Progenitor cell of endocrine pancreas (in vitro differentiated cells): ENCODE measurements at regions not wholly inside any gene's neighbourhood (a gene's known extent, or its start where the extent isn't known, plus 50 kb on each side); places are given as distances from the start of the nearest gene placed in this dataset.

Experiments used
- DNase-seq: peaks from one replicate; pipeline ENCODE4 v3.0.0; 2021; ENCODE audit warnings: low spot score; ENCODE audit not compliant: unreplicated experiment
- H3K27ac Mint-ChIP-seq: 2 replicates; pipeline ENCODE4 v1.8.0; 2021; ENCODE audit warnings: mild to moderate bottlenecking, moderate library complexity, mixed read lengths
- H3K27me3 Mint-ChIP-seq: 2 replicates; pipeline ENCODE4 v1.8.0; 2021; ENCODE audit warnings: mixed read lengths
- H3K36me3 Mint-ChIP-seq: 2 replicates; pipeline ENCODE4 v1.8.0; 2022; ENCODE audit warnings: mixed read lengths; ENCODE audit not compliant: insufficient read depth
- H3K4me1 Mint-ChIP-seq: 2 replicates; pipeline ENCODE4 v1.8.0; 2021; ENCODE audit warnings: low read depth, mixed read lengths
- H3K4me3 Mint-ChIP-seq: 2 replicates; pipeline ENCODE4 v1.8.0; 2021; ENCODE audit warnings: low read depth, mild to moderate bottlenecking, moderate library complexity, mixed read lengths
- H3K9me3 Mint-ChIP-seq: 2 replicates; pipeline ENCODE4 v1.8.0; 2021; ENCODE audit warnings: low read depth, mixed read lengths
- TF ChIP-seq, protein P1 (sequence below): fragments of 200-600 bp; sonication (generic); IDR thresholded peaks from one replicate; pipeline ENCODE4 v1.5.0; 2021; ENCODE audit warnings: antibody characterized with exemption, mild to moderate bottlenecking; ENCODE audit not compliant: unreplicated experiment

DNA sequence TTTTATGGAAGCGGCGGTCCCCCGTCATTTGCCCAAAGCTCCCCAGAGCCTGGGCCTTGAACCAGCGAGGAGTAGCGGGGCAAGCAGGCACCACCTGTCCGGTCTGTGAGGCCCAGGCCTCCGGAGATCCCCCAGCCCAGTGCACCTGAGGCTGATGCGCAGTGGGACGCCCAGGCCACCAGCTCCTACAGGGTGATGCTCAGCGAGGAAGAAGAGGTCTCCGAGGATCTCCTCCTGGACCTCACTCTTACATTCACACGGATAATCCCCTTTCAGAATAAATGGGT lies 220.2 kb downstream of the NDUFA10 start:
- Mint-ChIP-seq H3K4me3 (no peak overlapping the region), H3K4me1 (peaks cover 5% of the 10 kb centered on the region), H3K9me3 (peaks cover 6% of the 10 kb centered on the region), H3K36me3 (no peaks in the 10 kb centered on the region), H3K27me3 (peaks cover 34% of the 10 kb centered on the region), H3K27ac (no peak overlapping the region)
- TF ChIP-seq, protein P1, sequence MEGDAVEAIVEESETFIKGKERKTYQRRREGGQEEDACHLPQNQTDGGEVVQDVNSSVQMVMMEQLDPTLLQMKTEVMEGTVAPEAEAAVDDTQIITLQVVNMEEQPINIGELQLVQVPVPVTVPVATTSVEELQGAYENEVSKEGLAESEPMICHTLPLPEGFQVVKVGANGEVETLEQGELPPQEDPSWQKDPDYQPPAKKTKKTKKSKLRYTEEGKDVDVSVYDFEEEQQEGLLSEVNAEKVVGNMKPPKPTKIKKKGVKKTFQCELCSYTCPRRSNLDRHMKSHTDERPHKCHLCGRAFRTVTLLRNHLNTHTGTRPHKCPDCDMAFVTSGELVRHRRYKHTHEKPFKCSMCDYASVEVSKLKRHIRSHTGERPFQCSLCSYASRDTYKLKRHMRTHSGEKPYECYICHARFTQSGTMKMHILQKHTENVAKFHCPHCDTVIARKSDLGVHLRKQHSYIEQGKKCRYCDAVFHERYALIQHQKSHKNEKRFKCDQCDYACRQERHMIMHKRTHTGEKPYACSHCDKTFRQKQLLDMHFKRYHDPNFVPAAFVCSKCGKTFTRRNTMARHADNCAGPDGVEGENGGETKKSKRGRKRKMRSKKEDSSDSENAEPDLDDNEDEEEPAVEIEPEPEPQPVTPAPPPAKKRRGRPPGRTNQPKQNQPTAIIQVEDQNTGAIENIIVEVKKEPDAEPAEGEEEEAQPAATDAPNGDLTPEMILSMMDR: no peak
- no peak for DNase-seq

DNA sequence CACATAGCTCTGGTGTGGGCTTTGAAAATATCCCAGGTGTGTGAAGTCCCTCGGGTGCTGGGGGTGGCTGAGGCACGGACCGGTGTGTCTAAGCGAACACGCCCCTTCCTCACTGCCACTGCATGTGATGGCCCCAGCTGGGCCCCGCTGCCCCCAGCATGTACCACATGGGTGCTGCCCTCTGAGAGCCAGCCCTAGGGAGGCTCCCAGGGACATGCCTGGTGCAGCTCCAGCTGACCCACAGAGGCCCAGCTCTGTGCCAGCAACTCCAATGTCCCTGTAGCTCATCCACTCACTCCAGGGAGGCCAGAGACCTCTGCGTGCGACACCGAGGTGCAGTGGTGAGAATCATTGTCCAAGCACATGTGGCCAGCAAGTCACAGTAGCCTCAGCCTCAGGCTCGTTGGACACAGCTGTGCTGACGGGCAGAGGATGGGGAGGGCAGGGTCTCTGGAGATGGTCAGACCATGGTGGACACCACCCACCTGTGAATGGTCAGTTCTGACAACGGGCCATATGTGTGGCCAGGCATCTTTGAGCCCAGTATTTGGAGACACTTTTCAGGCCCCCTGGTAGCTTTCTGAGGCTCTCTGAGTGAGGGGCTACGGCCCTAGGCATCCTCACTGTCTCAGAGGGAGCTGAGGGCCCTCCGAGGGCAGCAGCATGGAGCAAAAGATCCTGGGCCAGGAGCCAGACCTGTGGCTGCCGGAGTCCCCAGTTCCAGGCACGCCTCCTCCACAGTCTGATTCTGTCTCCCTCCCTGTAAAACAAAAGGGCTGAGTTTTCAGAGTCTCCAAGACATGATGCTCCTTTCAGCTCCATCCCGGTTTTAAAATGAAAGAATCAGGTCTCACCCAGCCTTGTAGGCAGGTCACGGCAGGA lies 220.7 kb downstream of the NDUFA10 start:
- Mint-ChIP-seq H3K4me3 (no peak overlapping the region), H3K27me3 (peaks cover 31% of the 10 kb centered on the region), H3K4me1 (peaks cover 5% of the 10 kb centered on the region), H3K27ac (no peak overlapping the region), H3K9me3 (peaks cover 6% of the 10 kb centered on the region), H3K36me3 (no peaks in the 10 kb centered on the region)
- TF ChIP-seq, protein P1: no peak
- DNase-seq: no peak

DNA sequence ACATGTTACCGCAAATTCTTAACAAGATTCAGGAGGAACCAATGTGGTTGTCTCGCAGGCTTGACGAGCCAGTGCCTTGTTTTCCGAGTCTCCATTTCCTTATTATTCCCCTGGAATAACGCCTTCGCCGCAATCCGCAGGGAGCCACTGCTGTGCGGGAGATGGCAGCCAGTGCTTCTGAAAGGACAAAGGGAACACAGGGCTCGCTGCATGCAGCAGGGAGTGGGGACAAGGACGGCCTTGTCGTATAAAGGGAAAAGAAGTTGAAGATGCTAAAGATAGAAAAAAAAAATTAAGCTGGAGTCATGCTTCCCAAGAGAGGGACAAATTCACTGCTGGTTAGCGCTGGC lies 221.4 kb downstream of the NDUFA10 start:
- Mint-ChIP-seq H3K4me3 (no peak overlapping the region), H3K27ac (no peak overlapping the region), H3K4me1 (peaks cover 5% of the 10 kb centered on the region), H3K27me3 (peaks cover 29% of the 10 kb centered on the region), H3K36me3 (no peaks in the 10 kb centered on the region), H3K9me3 (peaks cover 6% of the 10 kb centered on the region)
- no peak for DNase-seq
- TF ChIP-seq, protein P1: no peak

DNA sequence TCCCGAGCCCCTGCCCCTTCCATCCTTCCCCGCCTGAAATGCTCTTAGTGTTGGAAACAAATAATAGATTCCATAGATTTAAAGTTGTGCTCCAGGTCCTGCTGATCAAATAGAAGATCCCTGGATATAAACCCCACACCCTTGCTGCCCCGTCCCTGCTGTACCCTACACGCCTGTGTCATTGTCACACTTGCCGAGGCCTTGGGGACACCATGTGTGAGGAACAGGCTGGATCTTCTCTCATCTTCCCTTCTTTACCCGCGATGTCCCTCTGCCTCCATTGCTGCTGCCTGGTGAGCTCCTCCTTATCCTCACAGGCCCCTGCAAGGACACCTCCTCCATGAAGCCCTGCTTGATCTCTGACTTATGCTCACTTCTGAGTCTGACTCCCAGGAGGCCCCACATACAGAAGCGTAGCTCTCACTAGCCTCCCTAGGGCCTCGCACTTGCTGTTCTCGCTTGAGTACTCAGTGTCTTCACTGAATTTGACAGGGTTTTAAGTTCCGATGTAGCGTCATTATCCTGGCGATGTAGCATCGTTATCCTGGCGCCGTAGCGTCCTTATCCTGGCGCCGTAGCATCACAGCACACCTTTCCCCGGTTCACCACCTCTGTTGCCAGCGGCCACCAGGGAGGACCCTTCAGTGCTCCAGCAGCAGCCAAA lies 221.9 kb downstream of the NDUFA10 start:
- TF ChIP-seq, protein P1: no peak
- Mint-ChIP-seq H3K9me3 (peaks cover 6% of the 10 kb centered on the region), H3K4me1 (peaks cover 5% of the 10 kb centered on the region), H3K27ac (no peak overlapping the region), H3K4me3 (no peak overlapping the region), H3K36me3 (no peaks in the 10 kb centered on the region), H3K27me3 (peaks cover 29% of the 10 kb centered on the region)
- no peak for DNase-seq

DNA sequence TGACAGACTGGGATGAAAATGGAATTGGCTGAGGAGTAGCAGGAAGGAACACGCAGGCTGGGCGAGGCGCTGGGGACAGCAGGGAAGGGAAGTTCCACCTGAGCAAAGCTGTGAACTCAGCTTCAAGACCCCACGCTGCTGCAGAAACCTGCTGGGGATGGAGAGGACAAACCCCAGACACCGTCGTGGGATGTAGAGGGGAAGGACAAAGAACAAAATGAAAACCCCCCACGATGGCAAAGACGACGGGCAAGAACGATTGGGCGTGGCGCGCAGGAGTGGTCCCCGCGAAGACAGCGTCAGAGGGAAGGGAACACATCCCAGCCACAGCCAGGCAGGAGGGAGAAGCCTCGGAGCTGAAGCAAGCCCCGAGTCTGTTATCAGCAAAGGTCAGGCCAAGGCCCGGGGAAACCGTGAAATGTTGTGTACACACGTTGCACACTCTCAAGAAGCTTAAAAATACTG lies 222.9 kb downstream of the NDUFA10 start:
- Mint-ChIP-seq H3K36me3 (no peaks in the 10 kb centered on the region), H3K27me3 (peaks cover 25% of the 10 kb centered on the region), H3K9me3 (peaks cover 6% of the 10 kb centered on the region), H3K4me3 (no peak overlapping the region), H3K27ac (no peak overlapping the region), H3K4me1 (peaks cover 5% of the 10 kb centered on the region)
- TF ChIP-seq, protein P1: no peak
- DNase-seq: no peak
